SJSA1 (cell line): ENCODE measurements at regions not wholly inside any gene's neighbourhood (a gene's known extent, or its start where the extent isn't known, plus 50 kb on each side); places are given as distances from the start of the nearest gene placed in this dataset.

Source experiments
- DNase-seq, 2 experiments: peaks; one replicate each; pipeline ENCODE4 v3.0.0-alpha.2; 2015 to 2020; ENCODE audit warnings: low spot score in 2 of 2, low read depth in 1 of 2
- H3K27ac ChIP-seq: fragments of 250-450 bp; sonication (Bioruptor Pico); 2 replicates; pipeline ENCODE4 v1.5.1; 2020; ENCODE audit warnings: mild to moderate bottlenecking, moderate library complexity
- H3K27me3 ChIP-seq: fragments of 250-450 bp; sonication (Bioruptor Pico); replicated peaks from 2 replicates; pipeline ENCODE4 v1.5.1; 2020; ENCODE audit warnings: mild to moderate bottlenecking, moderate library complexity
- H3K36me3 ChIP-seq: fragments of 250-450 bp; sonication (Bioruptor Pico); 2 replicates; pipeline ENCODE4 v1.5.1; 2020; ENCODE audit warnings: mild to moderate bottlenecking
- H3K4me1 ChIP-seq: fragments of 250-450 bp; sonication (Bioruptor Pico); replicated peaks from 2 replicates; pipeline ENCODE4 v1.6.1; 2021; ENCODE audit warnings: mild to moderate bottlenecking
- H3K4me3 ChIP-seq: fragments of 250-450 bp; sonication (Bioruptor Pico); 2 replicates; pipeline ENCODE4 v1.5.1; 2020; ENCODE audit warnings: mild to moderate bottlenecking
- H3K9me3 ChIP-seq: fragments of 250-450 bp; sonication (Bioruptor Pico); replicated peaks from 2 replicates; pipeline ENCODE4 v1.5.1; 2020; ENCODE audit warnings: mild to moderate bottlenecking

- H3K36me3 ChIP-seq: no peaks in the 10 kb centered on the region
- no peak overlapping the region for H3K27ac ChIP-seq
- DNase-seq: no peak
- no peaks in the 10 kb centered on the region for H3K9me3 ChIP-seq
- H3K4me3 ChIP-seq: no peak overlapping the region
- H3K27me3 ChIP-seq: no peaks in the 10 kb centered on the region
- no peaks in the 10 kb centered on the region for H3K4me1 ChIP-seq
Measured at GRCh38 chr14:50010752-50011151, 105.6 kb downstream of the VCPKMT start.

DNA sequence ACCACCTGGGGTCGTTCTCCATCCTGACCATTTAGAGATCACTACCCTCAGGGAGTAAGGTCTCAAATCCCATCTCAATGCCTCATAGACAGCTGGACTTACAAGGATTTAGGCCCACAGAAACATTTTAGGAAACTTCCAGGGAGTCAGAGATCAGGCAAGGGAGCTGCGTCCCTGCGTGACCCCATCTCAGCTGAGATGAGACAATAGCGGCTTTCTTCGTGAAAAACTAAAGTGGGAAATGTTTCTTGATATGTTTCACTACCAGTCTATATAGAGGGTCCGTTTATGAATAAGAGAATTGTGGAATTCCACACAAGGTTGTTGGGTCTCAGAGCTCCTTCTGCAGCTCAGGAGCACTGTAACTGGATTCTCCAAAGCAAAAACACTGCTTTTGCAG is 105.1 kb downstream of the VCPKMT start:
- H3K4me3 ChIP-seq: no peak overlapping the region
- no peaks in the 10 kb centered on the region for H3K36me3 ChIP-seq
- H3K4me1 ChIP-seq: no peaks in the 10 kb centered on the region
- H3K27me3 ChIP-seq: no peaks in the 10 kb centered on the region
- no peak for DNase-seq
- H3K27ac ChIP-seq: no peak overlapping the region
- no peaks in the 10 kb centered on the region for H3K9me3 ChIP-seq

DNA sequence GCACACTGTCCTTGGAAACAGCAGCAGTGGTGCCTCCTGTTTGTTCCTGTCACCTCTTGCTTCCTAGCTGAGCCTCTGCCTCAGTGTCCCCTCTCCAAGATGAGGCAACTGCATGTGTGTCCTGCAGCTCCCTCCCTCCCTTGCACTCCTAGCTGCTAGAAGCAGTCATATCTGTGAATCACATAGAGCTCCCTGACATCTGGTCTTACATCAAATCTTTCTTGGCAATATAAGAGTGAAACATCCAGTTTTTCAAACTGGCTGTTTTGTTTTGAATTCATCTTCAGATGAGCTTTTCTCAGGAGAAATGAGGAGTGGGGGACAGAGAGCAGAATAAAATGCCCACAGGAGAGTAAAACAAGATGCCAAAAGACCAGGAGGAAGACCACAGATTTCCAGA is 103.7 kb downstream of the VCPKMT start:
- Histone ChIP-seq H3K36me3 (no peaks in the 10 kb centered on the region), H3K27ac (no peak overlapping the region), H3K4me1 (no peaks in the 10 kb centered on the region), H3K9me3 (no peaks in the 10 kb centered on the region), H3K27me3 (no peaks in the 10 kb centered on the region), H3K4me3 (no peak overlapping the region)
- no peak for DNase-seq

GRCh38 chr14:50013198-50013918 is 103.0 kb downstream of the VCPKMT start:
- H3K4me3 ChIP-seq: no peak overlapping the region
- H3K27me3 ChIP-seq: no peaks in the 10 kb centered on the region
- DNase-seq: no peak
- no peaks in the 10 kb centered on the region for H3K36me3 ChIP-seq
- H3K4me1 ChIP-seq: no peaks in the 10 kb centered on the region
- H3K27ac ChIP-seq: no peak overlapping the region
- H3K9me3 ChIP-seq: no peaks in the 10 kb centered on the region

GRCh38 chr14:50013934-50014333 is 102.4 kb downstream of the VCPKMT start:
- H3K27ac ChIP-seq: no peak overlapping the region
- no peaks in the 10 kb centered on the region for H3K27me3 ChIP-seq
- H3K4me1 ChIP-seq: no peaks in the 10 kb centered on the region

DNA sequence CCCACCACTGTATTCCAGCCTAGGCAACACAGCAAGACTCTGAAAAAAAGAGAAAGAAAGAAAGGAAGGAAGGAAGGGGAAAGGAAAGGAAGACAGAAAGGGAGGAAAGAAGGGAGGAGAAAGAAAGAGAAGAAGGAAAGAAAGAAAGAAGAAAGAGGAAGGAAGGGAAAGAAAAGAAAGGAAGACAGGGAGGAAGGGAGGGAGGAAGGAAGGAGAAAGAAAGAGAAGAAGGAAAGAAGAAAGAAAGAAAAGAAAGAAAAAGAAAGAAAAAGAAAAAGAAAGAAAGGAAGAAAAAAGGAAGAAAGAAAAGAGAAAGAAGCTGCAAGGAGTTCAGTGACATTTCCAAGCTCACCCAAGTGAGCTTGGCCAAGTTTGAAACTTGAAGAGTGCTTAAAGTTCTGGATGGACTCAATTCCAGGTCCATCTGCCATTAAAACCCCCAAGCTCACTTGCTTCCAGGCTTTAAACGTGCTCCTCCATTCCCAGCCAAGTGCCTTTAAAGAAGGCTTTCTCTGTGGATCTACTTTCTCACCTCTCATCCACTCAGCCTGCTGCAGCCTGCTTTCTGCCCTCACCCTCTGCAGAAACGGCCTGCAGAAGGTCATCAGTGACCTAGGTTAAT is 101.5 kb downstream of the VCPKMT start:
- H3K9me3 ChIP-seq: peaks cover 6% of the 10 kb centered on the region; the same call in 1 of the 2 replicates
- H3K4me3 ChIP-seq: no peak overlapping the region
- no peaks in the 10 kb centered on the region for H3K36me3 ChIP-seq
- H3K27ac ChIP-seq: no peak overlapping the region
- no peak for DNase-seq
- H3K27me3 ChIP-seq: no peaks in the 10 kb centered on the region
- H3K4me1 ChIP-seq: no peaks in the 10 kb centered on the region

More at GRCh38 chr14:50013934-50014333, 102.4 kb downstream of the VCPKMT start:
- no peak for DNase-seq
- Histone ChIP-seq H3K9me3 (no peaks in the 10 kb centered on the region), H3K4me3 (no peak overlapping the region), H3K36me3 (no peaks in the 10 kb centered on the region)

DNA sequence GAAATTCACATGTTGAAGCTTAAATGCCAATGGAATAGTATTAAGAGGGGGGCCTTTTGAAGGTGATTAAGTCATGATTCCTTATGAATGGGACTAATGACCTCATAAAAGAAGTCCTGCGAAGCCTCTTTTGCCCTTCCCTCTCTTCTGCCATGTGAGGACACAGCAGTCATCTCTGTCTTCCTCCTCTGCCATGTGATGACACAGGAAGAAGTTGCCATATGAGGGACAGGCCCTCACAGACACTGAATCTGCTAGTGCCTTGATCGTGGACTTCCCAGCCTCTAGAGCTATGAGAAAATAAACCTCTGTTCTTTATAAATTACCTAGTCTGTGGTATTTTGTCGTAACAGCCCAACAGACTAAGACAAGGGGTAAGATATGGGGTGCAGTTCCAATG is 100.7 kb downstream of the VCPKMT start:
- H3K4me1 ChIP-seq: no peaks in the 10 kb centered on the region

GRCh38 chr14:50018201-50018932 is 98.0 kb downstream of the VCPKMT start:
- no peak for DNase-seq
- peaks cover 9% of the 10 kb centered on the region; the same call in 1 of the 2 replicates for H3K9me3 ChIP-seq
- no peaks in the 10 kb centered on the region for H3K36me3 ChIP-seq
- H3K4me1 ChIP-seq: peaks cover 8% of the 10 kb centered on the region
- H3K4me3 ChIP-seq: no peak overlapping the region
- H3K27me3 ChIP-seq: no peaks in the 10 kb centered on the region
- no peak overlapping the region for H3K27ac ChIP-seq

More for the DNA sequence above, 100.7 kb downstream of the VCPKMT start:
- no peak for DNase-seq
- H3K27me3 ChIP-seq: no peaks in the 10 kb centered on the region
- H3K4me3 ChIP-seq: no peak overlapping the region
- H3K9me3 ChIP-seq: peaks cover 9% of the 10 kb centered on the region; the same call in 1 of the 2 replicates
- H3K27ac ChIP-seq: no peak overlapping the region
- H3K36me3 ChIP-seq: no peaks in the 10 kb centered on the region

DNA sequence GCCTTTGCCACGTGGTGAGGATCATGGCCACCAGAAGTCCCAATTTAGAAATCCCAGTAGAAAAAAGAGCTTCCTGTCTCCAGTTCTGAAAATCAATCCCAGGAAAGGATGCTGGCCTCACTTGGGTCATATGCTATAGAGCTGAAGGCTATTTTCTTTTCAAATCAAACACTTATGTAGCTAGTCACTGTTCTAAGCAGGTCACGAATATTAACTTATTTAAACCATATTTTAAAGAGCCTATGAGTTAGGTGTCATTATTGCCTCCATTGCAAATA is 97.5 kb downstream of the VCPKMT start:
- Histone ChIP-seq H3K4me1 (peaks cover 13% of the 10 kb centered on the region), H3K27ac (no peak overlapping the region), H3K27me3 (no peaks in the 10 kb centered on the region)

GRCh38 chr14:50020184-50020583 is 96.2 kb downstream of the VCPKMT start:
- H3K9me3 ChIP-seq: peaks cover 9% of the 10 kb centered on the region; the same call in 1 of the 2 replicates
- H3K4me3 ChIP-seq: no peak overlapping the region
- H3K36me3 ChIP-seq: no peaks in the 10 kb centered on the region
- H3K27ac ChIP-seq: no peak overlapping the region
- H3K27me3 ChIP-seq: no peaks in the 10 kb centered on the region
- H3K4me1 ChIP-seq: peaks cover 23% of the 10 kb centered on the region
- no peak for DNase-seq

More for the DNA sequence above, 97.5 kb downstream of the VCPKMT start:
- DNase-seq: no peak
- peaks cover 9% of the 10 kb centered on the region; the same call in 1 of the 2 replicates for H3K9me3 ChIP-seq
- H3K36me3 ChIP-seq: no peaks in the 10 kb centered on the region
- H3K4me3 ChIP-seq: no peak overlapping the region

- Histone ChIP-seq H3K36me3 (no peaks in the 10 kb centered on the region), H3K27ac (no peak overlapping the region), H3K4me3 (no peak overlapping the region), H3K4me1 (peaks cover 23% of the 10 kb centered on the region), H3K9me3 (peaks cover 15% of the 10 kb centered on the region), H3K27me3 (no peaks in the 10 kb centered on the region)
- DNase-seq: no peak
Measured at GRCh38 chr14:50020799-50021198, 95.6 kb downstream of the VCPKMT start.

GRCh38 chr14:50021261-50022031 is 94.9 kb downstream of the VCPKMT start:
- peaks cover 23% of the 10 kb centered on the region for H3K4me1 ChIP-seq
- peaks cover 16% of the 10 kb centered on the region for H3K9me3 ChIP-seq
- DNase-seq: no peak
- H3K4me3 ChIP-seq: no peak overlapping the region
- H3K27me3 ChIP-seq: no peaks in the 10 kb centered on the region
- no peaks in the 10 kb centered on the region for H3K36me3 ChIP-seq
- H3K27ac ChIP-seq: no peak overlapping the region

- H3K9me3 ChIP-seq: peaks cover 16% of the 10 kb centered on the region
- H3K27me3 ChIP-seq: no peaks in the 10 kb centered on the region
- DNase-seq: no peak
- no peaks in the 10 kb centered on the region for H3K36me3 ChIP-seq
- H3K4me3 ChIP-seq: no peak overlapping the region
- H3K4me1 ChIP-seq: peaks cover 23% of the 10 kb centered on the region
- H3K27ac ChIP-seq: no peak overlapping the region
Measured at GRCh38 chr14:50022661-50023060, 93.7 kb downstream of the VCPKMT start.
